DOHH2 (cell line): ENCODE measurements at regions not wholly inside any gene's neighbourhood (a gene's known extent, or its start where the extent isn't known, plus 50 kb on each side); places are given as distances from the start of the nearest gene placed in this dataset.

Experiments
- CTCF ChIP-seq: fragments of 200-600 bp; sonication (generic); IDR thresholded peaks from one replicate; pipeline ENCODE4 v1.5.1; 2014; ENCODE audit warnings: antibody characterized with exemption, mild to moderate bottlenecking, low read depth, low read length; ENCODE audit not compliant: poor library complexity, severe bottlenecking
- EZH2phosphoT487 ChIP-seq: fragments of 200-600 bp; sonication (generic); IDR thresholded peaks from 2 replicates; pipeline ENCODE4 v1.6.1; 2017; ENCODE audit warnings: borderline replicate concordance, mild to moderate bottlenecking, antibody characterized with exemption, low read length, moderate library complexity, mixed read lengths

- TF ChIP-seq CTCF (no peak), EZH2phosphoT487 (no peak)
Observed at GRCh38 chr21:43343992-43344886, 82.7 kb downstream of the SIK1 start.
